ENCODE measurements at regions not wholly inside any gene's neighbourhood (a gene's known extent, or its start where the extent isn't known, plus 50 kb on each side); places are given as distances from the start of the nearest gene placed in this dataset.

DNA sequence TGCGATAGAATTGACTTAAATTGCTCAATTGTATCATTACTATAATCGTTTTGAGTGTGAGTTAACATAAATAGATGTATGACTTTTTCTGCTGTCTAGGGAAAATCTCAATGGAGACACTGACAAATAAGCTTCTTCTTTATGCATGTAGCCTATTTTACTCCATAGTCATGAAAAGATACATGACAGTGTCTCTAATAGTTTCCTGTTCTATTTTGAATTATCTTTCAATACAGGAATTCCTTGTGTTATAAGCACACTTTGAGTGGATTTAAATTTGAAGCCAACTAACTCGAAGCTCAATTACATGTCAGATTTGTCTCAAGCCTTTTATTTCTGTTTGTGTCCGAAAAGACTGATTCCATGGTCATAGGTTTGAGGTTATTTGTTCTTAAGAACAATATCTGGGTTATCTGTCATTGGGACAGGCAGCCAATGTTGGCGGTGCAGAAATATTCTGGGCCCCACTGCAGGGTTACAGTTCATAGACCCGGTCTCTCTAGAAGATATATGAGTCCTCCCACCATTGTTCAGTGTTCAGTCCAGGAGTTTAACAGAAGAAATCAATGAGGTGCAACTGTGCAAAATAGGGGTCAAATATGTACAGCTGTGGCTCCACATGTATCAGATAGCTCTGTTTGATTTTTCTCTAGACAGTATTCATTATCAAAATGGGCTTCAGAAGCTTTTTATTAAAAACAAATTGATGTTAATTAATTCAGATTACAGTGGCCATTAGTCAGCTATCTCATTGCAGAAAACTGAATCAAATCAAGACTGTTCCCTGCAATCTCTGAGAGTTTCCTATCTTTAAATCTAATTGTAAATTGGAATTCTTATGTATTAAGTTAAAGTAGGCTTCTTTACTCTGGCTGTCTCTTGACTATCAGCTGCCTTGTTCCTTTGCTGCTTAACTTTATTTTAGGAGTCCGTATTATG is 1238.8 kb downstream of the NXPH1 start:
- H3K79me2 ChIP-seq: no peaks in the 10 kb centered on the region
- H2AFZ ChIP-seq: no peak overlapping the region
- H3K36me3 ChIP-seq (replicated peaks; ENCODE audit: insufficient read depth, low read depth): no peaks in the 10 kb centered on the region
- 93% methylated on average over 7 of the region's 7 CpGs for WGBS (ENCODE audit: low lambda C conversion rate, missing lambda C conversion rate)
- no peaks in the 10 kb centered on the region for H3K4me1 ChIP-seq (ENCODE audit: insufficient read depth)
- no peaks in the 10 kb centered on the region for H3K9me2 ChIP-seq (replicated peaks; ENCODE audit: insufficient read depth)
- no peak overlapping the region for H3K4me2 ChIP-seq
- H3K27me3 ChIP-seq: no peaks in the 10 kb centered on the region
- H4K20me1 ChIP-seq (ENCODE audit: insufficient read depth, poor library complexity, severe bottlenecking): no peaks in the 10 kb centered on the region
- TF ChIP-seq, protein P1, sequence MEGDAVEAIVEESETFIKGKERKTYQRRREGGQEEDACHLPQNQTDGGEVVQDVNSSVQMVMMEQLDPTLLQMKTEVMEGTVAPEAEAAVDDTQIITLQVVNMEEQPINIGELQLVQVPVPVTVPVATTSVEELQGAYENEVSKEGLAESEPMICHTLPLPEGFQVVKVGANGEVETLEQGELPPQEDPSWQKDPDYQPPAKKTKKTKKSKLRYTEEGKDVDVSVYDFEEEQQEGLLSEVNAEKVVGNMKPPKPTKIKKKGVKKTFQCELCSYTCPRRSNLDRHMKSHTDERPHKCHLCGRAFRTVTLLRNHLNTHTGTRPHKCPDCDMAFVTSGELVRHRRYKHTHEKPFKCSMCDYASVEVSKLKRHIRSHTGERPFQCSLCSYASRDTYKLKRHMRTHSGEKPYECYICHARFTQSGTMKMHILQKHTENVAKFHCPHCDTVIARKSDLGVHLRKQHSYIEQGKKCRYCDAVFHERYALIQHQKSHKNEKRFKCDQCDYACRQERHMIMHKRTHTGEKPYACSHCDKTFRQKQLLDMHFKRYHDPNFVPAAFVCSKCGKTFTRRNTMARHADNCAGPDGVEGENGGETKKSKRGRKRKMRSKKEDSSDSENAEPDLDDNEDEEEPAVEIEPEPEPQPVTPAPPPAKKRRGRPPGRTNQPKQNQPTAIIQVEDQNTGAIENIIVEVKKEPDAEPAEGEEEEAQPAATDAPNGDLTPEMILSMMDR (IDR thresholded peaks at IDR 0.05; ENCODE audit: poor library complexity): no peak
- TF ChIP-seq EZH2phosphoT487 (IDR thresholded peaks at IDR 0.05; ENCODE audit: low read depth, severe bottlenecking, unreplicated experiment): no peak
- no peak for TF ChIP-seq EZH2 (IDR thresholded peaks at IDR 0.05; ENCODE audit: borderline replicate concordance)
- H3K4me3 ChIP-seq: no peak overlapping the region
- H3K27ac ChIP-seq: no peak overlapping the region
- H3K9me3 ChIP-seq (ENCODE audit: low read depth): no peaks in the 10 kb centered on the region
- no peak for DNase-seq (ENCODE audit: low spot score)

DNA sequence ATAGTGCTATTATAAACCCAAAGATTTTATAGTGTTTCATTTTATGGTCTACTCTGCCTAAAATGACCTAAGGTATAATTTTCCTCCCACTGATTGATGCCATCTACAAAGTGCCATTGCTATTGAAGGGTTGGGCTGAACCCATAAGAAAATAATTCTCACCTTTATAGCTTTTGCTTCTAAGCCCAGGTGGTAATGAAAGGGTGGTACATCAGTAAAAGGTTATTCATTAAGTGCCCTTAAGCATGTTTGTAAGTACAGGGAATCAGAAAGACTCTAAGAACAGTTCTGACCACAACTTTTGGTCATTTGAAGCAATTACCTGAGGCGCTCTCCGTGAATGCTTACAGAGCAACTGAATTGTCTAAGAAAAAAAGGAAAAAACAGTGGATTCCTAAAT is 1247.3 kb downstream of the NXPH1 start:
- no peak for DNase-seq (ENCODE audit: low spot score)
- no peaks in the 10 kb centered on the region for H3K36me3 ChIP-seq (replicated peaks; ENCODE audit: insufficient read depth, low read depth)
- H3K4me3 ChIP-seq: no peak overlapping the region
- H3K27me3 ChIP-seq: no peaks in the 10 kb centered on the region
- TF ChIP-seq, protein P1 (IDR thresholded peaks at IDR 0.05; ENCODE audit: poor library complexity): no peak
- no peak for TF ChIP-seq EZH2phosphoT487 (IDR thresholded peaks at IDR 0.05; ENCODE audit: low read depth, severe bottlenecking, unreplicated experiment)
- TF ChIP-seq EZH2 (IDR thresholded peaks at IDR 0.05; ENCODE audit: borderline replicate concordance): no peak
- no peak overlapping the region for H2AFZ ChIP-seq
- no peaks in the 10 kb centered on the region for H3K4me1 ChIP-seq (ENCODE audit: insufficient read depth)
- 94% methylated on average over 2 of the region's 2 CpGs for WGBS (ENCODE audit: low lambda C conversion rate, missing lambda C conversion rate)
- H3K9me2 ChIP-seq (replicated peaks; ENCODE audit: insufficient read depth): no peaks in the 10 kb centered on the region
- no peak overlapping the region for H3K27ac ChIP-seq
- H3K9me3 ChIP-seq (ENCODE audit: low read depth): no peaks in the 10 kb centered on the region
- H3K4me2 ChIP-seq: no peak overlapping the region
- H3K79me2 ChIP-seq: no peaks in the 10 kb centered on the region
- no peaks in the 10 kb centered on the region for H4K20me1 ChIP-seq (ENCODE audit: insufficient read depth, poor library complexity, severe bottlenecking)

DNA sequence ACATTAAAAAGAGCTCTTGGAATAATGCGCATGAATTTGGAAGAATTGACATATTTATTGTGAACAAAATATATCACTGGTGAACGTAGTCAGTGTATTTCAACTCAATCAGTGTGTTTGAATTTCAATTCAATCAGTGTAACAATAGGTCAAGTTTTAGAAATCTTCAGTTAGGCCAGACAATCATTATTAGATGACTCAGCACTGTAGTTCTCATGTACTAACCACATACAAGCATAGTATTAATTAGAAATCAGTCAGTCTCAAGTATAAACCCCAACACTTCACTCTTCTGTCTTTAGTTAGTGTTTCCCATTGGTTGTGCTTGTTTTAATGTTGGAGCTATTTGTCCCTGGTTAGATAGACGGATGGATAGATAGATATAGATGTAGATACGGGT is 1247.9 kb downstream of the NXPH1 start:
- no peaks in the 10 kb centered on the region for H3K27me3 ChIP-seq
- H3K79me2 ChIP-seq: no peaks in the 10 kb centered on the region
- no peaks in the 10 kb centered on the region for H3K9me3 ChIP-seq (ENCODE audit: low read depth)
- no peaks in the 10 kb centered on the region for H3K9me2 ChIP-seq (replicated peaks; ENCODE audit: insufficient read depth)
- no peak overlapping the region for H3K4me3 ChIP-seq
- H3K36me3 ChIP-seq (replicated peaks; ENCODE audit: insufficient read depth, low read depth): no peaks in the 10 kb centered on the region
- no peak overlapping the region for H3K27ac ChIP-seq
- no peak for TF ChIP-seq EZH2phosphoT487 (IDR thresholded peaks at IDR 0.05; ENCODE audit: low read depth, severe bottlenecking, unreplicated experiment)
- TF ChIP-seq, protein P1 (IDR thresholded peaks at IDR 0.05; ENCODE audit: poor library complexity): no peak
- TF ChIP-seq EZH2 (IDR thresholded peaks at IDR 0.05; ENCODE audit: borderline replicate concordance): no peak
- H3K4me1 ChIP-seq (ENCODE audit: insufficient read depth): no peaks in the 10 kb centered on the region
- H2AFZ ChIP-seq: no peak overlapping the region
- no peak for DNase-seq (ENCODE audit: low spot score)
- no peak overlapping the region for H3K4me2 ChIP-seq
- no peaks in the 10 kb centered on the region for H4K20me1 ChIP-seq (ENCODE audit: insufficient read depth, poor library complexity, severe bottlenecking)
- WGBS (ENCODE audit: low lambda C conversion rate, missing lambda C conversion rate): 85% methylated on average over 4 of the region's 4 CpGs

Data from hepatocyte (in vitro differentiated cells).